CD4-positive, alpha-beta T cell treated with Interleukin-12 subunit alpha and Interleukin-12 subunit beta, for 1 hour (primary cell): ENCODE measurements at regions not wholly inside any gene's neighbourhood (a gene's known extent, or its start where the extent isn't known, plus 50 kb on each side); places are given as distances from the start of the nearest gene placed in this dataset.

ENCODE experiments used
- DNase-seq: peaks from one replicate; pipeline ENCODE4 v3.0.0-alpha.2; 2020

- no peak for DNase-seq
These were observed 60.3 kb downstream of the SEC61B start for GRCh38 chr9:99282406-99282805.

- DNase-seq, result no peak
These were observed 63.9 kb downstream of the SEC61B start for GRCh38 chr9:99285965-99286364.

- DNase-seq, result no peak
These were observed 64.5 kb downstream of the SEC61B start for GRCh38 chr9:99286536-99286935.

GRCh38 chr9:99287641-99288040, 65.6 kb downstream of the SEC61B start:
- DNase-seq, result no peak

GRCh38 chr9:99288830-99289229, 66.7 kb downstream of the SEC61B start:
- no peak for DNase-seq

- DNase-seq, result no peak
These were observed 72.9 kb downstream of the SEC61B start for GRCh38 chr9:99294850-99295461.

GRCh38 chr9:99296291-99296951, 74.3 kb downstream of the SEC61B start:
- peak; percentile 25 for DNase-seq

- DNase-seq, result no peak
These were observed 76.5 kb downstream of the SEC61B start for GRCh38 chr9:99298614-99299013.

- DNase-seq, result no peak
These were observed 77.4 kb downstream of the SEC61B start for GRCh38 chr9:99299211-99300102.

- no peak for DNase-seq
These were observed 78.0 kb downstream of the SEC61B start for GRCh38 chr9:99300103-99300439.

GRCh38 chr9:99300603-99301002, 78.5 kb downstream of the SEC61B start:
- no peak for DNase-seq

- DNase-seq, result no peak
These were observed 81.1 kb downstream of the SEC61B start for GRCh38 chr9:99303177-99303576.

- no peak for DNase-seq
These were observed 83.0 kb downstream of the SEC61B start for GRCh38 chr9:99305124-99305523.

- no peak for DNase-seq
These were observed 84.0 kb downstream of the SEC61B start for GRCh38 chr9:99305820-99306811.

GRCh38 chr9:99307851-99308250, 85.8 kb downstream of the SEC61B start:
- no peak for DNase-seq

GRCh38 chr9:99309141-99309939, 87.3 kb downstream of the SEC61B start:
- no peak for DNase-seq

- no peak for DNase-seq
These were observed 90.7 kb downstream of the SEC61B start for GRCh38 chr9:99312736-99313135.

GRCh38 chr9:99319048-99319447, 97.0 kb downstream of the SEC61B start:
- DNase-seq, result no peak

GRCh38 chr9:99322299-99322698, 100.2 kb downstream of the SEC61B start:
- no peak for DNase-seq

GRCh38 chr9:99326112-99326916, 104.2 kb downstream of the SEC61B start:
- DNase-seq, result no peak

- no peak for DNase-seq
These were observed 104.8 kb downstream of the SEC61B start for GRCh38 chr9:99326917-99327189.
